Astrocyte (in vitro differentiated cells and primary cell): ENCODE measurements at regions not wholly inside any gene's neighbourhood (a gene's known extent, or its start where the extent isn't known, plus 50 kb on each side); places are given as distances from the start of the nearest gene placed in this dataset.

Experiments used
- DNase-seq: peaks from one replicate; pipeline ENCODE4 v3.0.0-alpha.2; 2010; ENCODE audit warnings: low read depth
- FAIRE-seq: peaks from 2 replicates; lab custom pipeline; 2011; peaks lifted over from hg19 to GRCh38; lab: Jason Lieb, UNC
- H2AFZ ChIP-seq: 2 replicates; pipeline ENCODE4 v1.6.0; 2012; ENCODE audit warnings: low read depth, low read length, inconsistent platforms
- H3K27ac ChIP-seq: 2 replicates; pipeline ENCODE4 v1.5.1; 2011; ENCODE audit warnings: low read depth, low read length, inconsistent platforms
- H3K27me3 ChIP-seq: 2 replicates; pipeline ENCODE4 v1.6.0; 2011; ENCODE audit warnings: low read length, inconsistent platforms; ENCODE audit not compliant: insufficient read depth
- H3K36me3 ChIP-seq: 2 replicates; pipeline ENCODE4 v1.5.1; 2011; ENCODE audit warnings: low read length, inconsistent platforms; ENCODE audit not compliant: insufficient read depth
- H3K4me1 ChIP-seq: 2 replicates; pipeline ENCODE4 v1.5.1; 2011; ENCODE audit warnings: low read length, inconsistent platforms; ENCODE audit not compliant: insufficient read depth
- H3K4me2 ChIP-seq: 2 replicates; pipeline ENCODE4 v1.6.0; 2012; ENCODE audit warnings: low read length, inconsistent platforms
- H3K4me3 ChIP-seq: 2 replicates; pipeline ENCODE4 v1.5.1; 2011; ENCODE audit warnings: low read depth, mild to moderate bottlenecking, low read length, inconsistent platforms; ENCODE audit not compliant: insufficient read depth
- H3K79me2 ChIP-seq: 2 replicates; pipeline ENCODE4 v1.6.0; 2012; ENCODE audit warnings: mild to moderate bottlenecking, low read length, inconsistent platforms; ENCODE audit not compliant: insufficient read depth
- H3K9ac ChIP-seq: 2 replicates; pipeline ENCODE4 v1.6.0; 2012; ENCODE audit warnings: mild to moderate bottlenecking, low read length, inconsistent platforms
- H3K9me3 ChIP-seq: 2 replicates; pipeline ENCODE4 v1.5.1; 2012; ENCODE audit warnings: low read depth, mild to moderate bottlenecking, low read length, inconsistent platforms; ENCODE audit not compliant: insufficient read depth
- H4K20me1 ChIP-seq: 2 replicates; pipeline ENCODE4 v1.6.0; 2012; ENCODE audit warnings: low read length, inconsistent platforms; ENCODE audit not compliant: insufficient read depth
- H3K27ac Mint-ChIP-seq: one replicate; pipeline ENCODE4 v1.8.0; 2021; ENCODE audit warnings: mild to moderate bottlenecking, mixed read lengths; ENCODE audit not compliant: unreplicated experiment
- H3K27me3 Mint-ChIP-seq: one replicate; pipeline ENCODE4 v1.8.0; 2021; ENCODE audit warnings: low read depth, mixed read lengths; ENCODE audit not compliant: unreplicated experiment
- H3K36me3 Mint-ChIP-seq: one replicate; pipeline ENCODE4 v1.8.0; 2021; ENCODE audit warnings: low read depth, mixed read lengths; ENCODE audit not compliant: unreplicated experiment
- H3K4me1 Mint-ChIP-seq: one replicate; pipeline ENCODE4 v1.8.0; 2021; ENCODE audit warnings: low read depth, mixed read lengths; ENCODE audit not compliant: unreplicated experiment
- H3K4me3 Mint-ChIP-seq: one replicate; pipeline ENCODE4 v1.8.0; 2021; ENCODE audit warnings: mild to moderate bottlenecking, moderate library complexity, mixed read lengths; ENCODE audit not compliant: unreplicated experiment
- H3K9me3 Mint-ChIP-seq: one replicate; pipeline ENCODE4 v1.8.0; 2021; ENCODE audit warnings: mild to moderate bottlenecking, mixed read lengths; ENCODE audit not compliant: unreplicated experiment
- CTCF ChIP-seq: IDR thresholded peaks from 2 replicates; pipeline ENCODE4 v1.5.1; 2011; ENCODE audit warnings: low read depth, mild to moderate bottlenecking, inconsistent platforms, low read length, moderate library complexity; ENCODE audit not compliant: insufficient read depth
- EZH2 ChIP-seq: IDR thresholded peaks from 2 replicates; pipeline ENCODE4 v1.6.1; 2012; ENCODE audit warnings: mild to moderate bottlenecking, low read length, inconsistent platforms; ENCODE audit not compliant: insufficient read depth

DNA sequence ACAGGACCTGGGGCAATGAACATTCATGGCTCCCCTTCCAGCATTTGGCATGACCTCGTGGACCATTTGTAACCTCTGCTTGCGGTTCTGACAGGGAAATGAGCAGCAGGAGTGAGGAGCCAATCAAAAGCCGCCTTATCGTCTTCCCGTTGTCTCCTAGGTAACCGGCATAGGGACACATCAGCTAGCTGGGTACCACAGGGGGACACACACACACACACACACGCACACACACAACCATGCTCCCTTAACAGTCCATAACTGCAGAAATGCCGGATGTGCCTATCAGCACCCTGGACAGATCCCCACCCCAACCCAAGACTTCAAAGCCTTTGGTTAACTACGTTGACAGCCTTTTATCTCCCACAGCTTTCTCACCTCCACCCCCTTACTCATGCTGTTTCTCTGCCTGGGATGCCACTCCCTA is 53.4 kb upstream of the CCDC174 start:
- Histone ChIP-seq H3K79me2 (no peaks in the 10 kb centered on the region), H3K4me1 (peaks cover 4% of the 10 kb centered on the region), H3K4me2 (no peak overlapping the region), H3K27ac (no peak overlapping the region), H3K36me3 (no peaks in the 10 kb centered on the region), H3K9me3 (no peaks in the 10 kb centered on the region), H3K9ac (no peak overlapping the region), H2AFZ (no peak overlapping the region), H4K20me1 (no peaks in the 10 kb centered on the region), H3K4me3 (no peak overlapping the region), H3K27me3 (peaks cover 32% of the 10 kb centered on the region)
- peak; percentile 28 for DNase-seq
- H3K36me3 Mint-ChIP-seq, result no peaks in the 10 kb centered on the region
- no peak overlapping the region for H3K4me3 Mint-ChIP-seq
- peaks cover 44% of the 10 kb centered on the region for H3K27me3 Mint-ChIP-seq
- no peaks in the 10 kb centered on the region for H3K9me3 Mint-ChIP-seq
- no peak overlapping the region for H3K27ac Mint-ChIP-seq
- TF ChIP-seq CTCF, result no peak
- TF ChIP-seq EZH2, result no peak
- no peak for FAIRE-seq
- no peaks in the 10 kb centered on the region for H3K4me1 Mint-ChIP-seq

DNA sequence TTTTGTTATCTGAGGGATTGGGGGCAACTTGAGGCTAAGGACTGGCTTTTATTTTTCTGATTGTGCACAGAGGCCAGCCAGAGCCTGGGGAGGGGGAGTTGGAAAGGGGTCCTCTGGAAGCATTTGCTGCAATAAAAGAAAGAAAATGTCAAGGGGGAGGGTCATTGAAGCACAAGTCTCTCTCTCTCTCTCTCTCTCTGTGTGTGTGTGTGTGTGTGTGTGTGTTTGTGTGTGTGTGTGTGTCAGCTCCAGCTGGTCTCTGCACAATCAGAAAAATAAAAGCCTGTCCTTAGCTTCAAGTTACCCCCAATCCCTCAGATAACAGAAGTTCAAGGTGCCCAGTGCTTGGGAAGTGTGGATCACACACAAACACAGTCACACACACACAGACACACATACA is 52.1 kb upstream of the CCDC174 start:
- FAIRE-seq (no peak), DNase-seq (no peak)
- H3K4me2 ChIP-seq, result no peak overlapping the region
- no peak overlapping the region for H3K27ac ChIP-seq
- H3K27me3 ChIP-seq, result peaks cover 40% of the 10 kb centered on the region
- H3K36me3 Mint-ChIP-seq, result no peaks in the 10 kb centered on the region
- no peak overlapping the region for H3K9ac ChIP-seq
- no peak overlapping the region for H2AFZ ChIP-seq
- H3K9me3 ChIP-seq, result peaks cover 4% of the 10 kb centered on the region
- H3K4me1 Mint-ChIP-seq, result peaks cover under 1% of the 10 kb centered on the region
- no peak overlapping the region for H3K4me3 Mint-ChIP-seq
- TF ChIP-seq CTCF, result no peak
- no peak for TF ChIP-seq EZH2
- H3K4me3 ChIP-seq, result no peak overlapping the region
- no peaks in the 10 kb centered on the region for H3K9me3 Mint-ChIP-seq
- no peaks in the 10 kb centered on the region for H3K36me3 ChIP-seq
- no peaks in the 10 kb centered on the region for H4K20me1 ChIP-seq
- no peak overlapping the region for H3K27ac Mint-ChIP-seq
- peaks cover 4% of the 10 kb centered on the region for H3K4me1 ChIP-seq
- H3K79me2 ChIP-seq, result no peaks in the 10 kb centered on the region
- H3K27me3 Mint-ChIP-seq, result peaks cover 44% of the 10 kb centered on the region

DNA sequence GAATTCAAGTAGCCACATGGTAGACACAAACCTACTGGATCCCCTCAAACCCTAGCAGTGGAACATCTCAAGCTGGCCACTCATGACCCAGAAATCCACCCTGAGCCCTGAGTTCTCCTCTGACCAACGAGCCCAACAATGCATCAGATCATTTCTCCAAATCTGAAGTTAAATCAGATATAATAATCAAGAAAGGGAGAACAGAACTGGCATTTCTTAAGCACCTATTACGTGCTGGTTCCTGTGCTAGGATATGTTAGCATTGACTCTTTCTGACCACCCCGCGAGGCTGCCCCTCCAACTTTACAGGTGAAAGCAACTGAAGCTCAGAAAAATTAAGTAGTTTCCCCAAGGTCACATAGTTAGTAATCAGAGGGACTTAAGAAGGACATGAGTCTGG is 51.5 kb upstream of the CCDC174 start:
- Histone ChIP-seq H3K4me2 (no peak overlapping the region), H3K27ac (no peak overlapping the region), H3K36me3 (no peaks in the 10 kb centered on the region), H3K9me3 (peaks cover 4% of the 10 kb centered on the region), H3K79me2 (no peaks in the 10 kb centered on the region), H3K4me1 (peaks cover 4% of the 10 kb centered on the region), H3K9ac (no peak overlapping the region), H2AFZ (no peak overlapping the region), H4K20me1 (no peaks in the 10 kb centered on the region), H3K27me3 (peaks cover 39% of the 10 kb centered on the region), H3K4me3 (no peak overlapping the region)
- Mint-ChIP-seq H3K9me3 (no peaks in the 10 kb centered on the region), H3K4me1 (peaks cover 6% of the 10 kb centered on the region), H3K36me3 (no peaks in the 10 kb centered on the region), H3K27me3 (peaks cover 44% of the 10 kb centered on the region), H3K4me3 (no peak overlapping the region), H3K27ac (no peak overlapping the region)
- TF ChIP-seq CTCF (no peak), EZH2 (no peak)
- DNase-seq, result no peak
- FAIRE-seq, result no peak
